ENCODE measurements at regions not wholly inside any gene's neighbourhood (a gene's known extent, or its start where the extent isn't known, plus 50 kb on each side); places are given as distances from the start of the nearest gene placed in this dataset.

- no peak for TF ChIP-seq MYC (IDR thresholded peaks at IDR 0.05; ENCODE audit: borderline replicate concordance, low read length)
- no peak for TF ChIP-seq CTCF (IDR thresholded peaks at IDR 0.05)
- no peak for TF ChIP-seq POLR2A (IDR thresholded peaks at IDR 0.05; ENCODE audit: low read length)
- no peak for TF ChIP-seq EP300 (IDR thresholded peaks at IDR 0.05)
- TF ChIP-seq MAFK (IDR thresholded peaks at IDR 0.05; ENCODE audit: partially characterized antibody): no peak
Measured at GRCh38 chr21:32100423-32100822, 178.4 kb downstream of the MIS18A start.

Data from A549 (cell line).